Endodermal cell (in vitro differentiated cells): ENCODE measurements at regions not wholly inside any gene's neighbourhood (a gene's known extent, or its start where the extent isn't known, plus 50 kb on each side); places are given as distances from the start of the nearest gene placed in this dataset.

Experiments used
- DNase-seq: peaks from one replicate; pipeline ENCODE4 v3.0.0-alpha.2; 2017
- H3K27ac ChIP-seq: 2 replicates; pipeline ENCODE4 v1.5.1; 2013; ENCODE audit warnings: mild to moderate bottlenecking, low read depth, low read length, moderate library complexity
- H3K27me3 ChIP-seq: 2 replicates; pipeline ENCODE4 v1.6.1; 2013; ENCODE audit warnings: mild to moderate bottlenecking, low read length, moderate library complexity; ENCODE audit not compliant: insufficient read depth, control insufficient read depth, poor library complexity, severe bottlenecking
- H3K36me3 ChIP-seq: 2 replicates; pipeline ENCODE4 v1.7.0; 2013; ENCODE audit warnings: mild to moderate bottlenecking, low read length, moderate library complexity; ENCODE audit not compliant: control insufficient read depth, insufficient read depth
- H3K4me1 ChIP-seq: one replicate; pipeline ENCODE4 v1.7.0; 2013; ENCODE audit warnings: low read length; ENCODE audit not compliant: control insufficient read depth, insufficient read depth
- H3K4me3 ChIP-seq: 2 replicates; pipeline ENCODE4 v1.5.1; 2013; ENCODE audit warnings: mild to moderate bottlenecking, low read length, moderate library complexity
- H3K9ac ChIP-seq: 2 replicates; pipeline ENCODE4 v1.6.1; 2013; ENCODE audit warnings: mild to moderate bottlenecking, low read length, moderate library complexity; ENCODE audit not compliant: poor library complexity, severe bottlenecking; ENCODE audit errors: extremely low read depth
- H3K9me3 ChIP-seq: 2 replicates; pipeline ENCODE4 v1.6.1; 2013; ENCODE audit warnings: mild to moderate bottlenecking, low read length, moderate library complexity; ENCODE audit not compliant: control insufficient read depth
- H3K27ac Mint-ChIP-seq: 2 replicates; pipeline ENCODE4 v1.8.0; 2020; ENCODE audit warnings: mixed read lengths
- H3K27me3 Mint-ChIP-seq: 2 replicates; pipeline ENCODE4 v1.8.0; 2021; ENCODE audit warnings: mild to moderate bottlenecking, mixed read lengths; ENCODE audit not compliant: insufficient read depth
- H3K36me3 Mint-ChIP-seq: 2 replicates; pipeline ENCODE4 v1.8.0; 2020; ENCODE audit warnings: low read depth, mixed read lengths
- H3K4me1 Mint-ChIP-seq: 2 replicates; pipeline ENCODE4 v1.8.0; 2020; ENCODE audit warnings: mixed read lengths
- H3K4me3 Mint-ChIP-seq: 2 replicates; pipeline ENCODE4 v1.8.0; 2020; ENCODE audit warnings: mild to moderate bottlenecking, moderate library complexity, mixed read lengths
- H3K9me3 Mint-ChIP-seq: 2 replicates; pipeline ENCODE4 v1.8.0; 2020; ENCODE audit warnings: mild to moderate bottlenecking, mixed read lengths
- CTCF ChIP-seq: fragments of 200-600 bp; sonication (generic); conservative IDR thresholded peaks from 2 replicates; pipeline ENCODE4 v1.5.0; 2021; ENCODE audit warnings: antibody characterized with exemption, mild to moderate bottlenecking
- WGBS, 2 experiments: methylation state at CpG; one replicate each; pipeline versions ENCODE4 v1.1.5 to v1.1.7; 2013; ENCODE audit warnings: missing lambda C conversion rate in 2 of 2, mixed read lengths in 1 of 2; ENCODE audit not compliant: insufficient coverage in 1 of 2, insufficient read length in 1 of 2; 5-methylcytosine and 5-hydroxymethylcytosine counted together

GRCh38 chr4:75211422-75211821 lies 278.5 kb downstream of the PARM1 start:
- Histone ChIP-seq H3K27me3 (no peaks in the 10 kb centered on the region), H3K4me1 (peaks cover 5% of the 10 kb centered on the region), H3K36me3 (no peaks in the 10 kb centered on the region), H3K9me3 (peaks cover 17% of the 10 kb centered on the region), H3K9ac (no peak overlapping the region), H3K4me3 (no peak overlapping the region), H3K27ac (no peak overlapping the region)
- Mint-ChIP-seq H3K9me3 (peaks cover 10% of the 10 kb centered on the region), H3K4me1 (peaks cover 11% of the 10 kb centered on the region), H3K4me3 (no peak overlapping the region), H3K27ac (no peak overlapping the region), H3K36me3 (peaks cover 3% of the 10 kb centered on the region), H3K27me3 (no peaks in the 10 kb centered on the region)
- 50 to 77% methylated on average over 3 of the region's 4 CpGs for WGBS, 2 experiments
- DNase-seq = no peak
- no peak for TF ChIP-seq CTCF

GRCh38 chr4:75207902-75208301 lies 275.0 kb downstream of the PARM1 start:
- 92% methylated on average over 1 of the region's 1 CpG; no CpG with 5 or more reads in 1 of the 2 experiments for WGBS, 2 experiments
- H3K9me3 ChIP-seq = peaks cover 24% of the 10 kb centered on the region
- peaks cover 5% of the 10 kb centered on the region for H3K4me1 ChIP-seq
- H3K9me3 Mint-ChIP-seq = peaks cover 7% of the 10 kb centered on the region
- no peak overlapping the region for H3K4me3 Mint-ChIP-seq
- H3K27me3 ChIP-seq = no peaks in the 10 kb centered on the region
- H3K27me3 Mint-ChIP-seq = no peaks in the 10 kb centered on the region
- no peak for TF ChIP-seq CTCF
- H3K36me3 ChIP-seq = no peaks in the 10 kb centered on the region
- H3K36me3 Mint-ChIP-seq = peaks cover 3% of the 10 kb centered on the region
- H3K9ac ChIP-seq = no peak overlapping the region
- no peak overlapping the region for H3K27ac ChIP-seq
- no peak overlapping the region for H3K4me3 ChIP-seq
- no peak overlapping the region for H3K27ac Mint-ChIP-seq
- peaks cover 11% of the 10 kb centered on the region for H3K4me1 Mint-ChIP-seq
- DNase-seq = no peak

DNA sequence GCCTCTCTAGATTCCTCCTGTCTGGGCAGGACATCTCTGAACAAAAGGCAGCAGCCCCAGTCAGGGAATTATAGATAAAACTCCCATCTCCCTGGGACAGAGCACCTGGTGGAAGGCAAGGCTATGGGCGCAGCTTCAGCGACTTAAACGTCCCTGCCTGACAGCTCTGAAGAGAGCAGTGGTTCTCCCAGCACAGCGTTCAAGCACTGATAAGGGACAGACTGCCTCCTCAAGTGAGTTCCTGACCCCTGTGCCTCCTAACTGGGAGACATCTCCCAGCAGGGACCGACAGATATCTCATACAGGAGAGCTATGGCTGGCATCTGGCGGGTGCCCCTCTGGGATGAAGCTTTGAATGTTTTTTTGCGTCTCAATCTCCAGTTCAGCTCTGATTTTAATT lies 262.2 kb downstream of the PARM1 start:
- WGBS, 2 experiments = 71 to 73% methylated on average over 6 to 7 of the region's 7 CpGs
- Histone ChIP-seq H3K27me3 (no peaks in the 10 kb centered on the region), H3K4me1 (peaks cover 5% of the 10 kb centered on the region), H3K9me3 (no peaks in the 10 kb centered on the region), H3K27ac (no peak overlapping the region), H3K4me3 (no peak overlapping the region), H3K36me3 (no peaks in the 10 kb centered on the region), H3K9ac (no peak overlapping the region)
- Mint-ChIP-seq H3K36me3 (no peaks in the 10 kb centered on the region), H3K27me3 (no peaks in the 10 kb centered on the region), H3K9me3 (peaks cover 1% of the 10 kb centered on the region), H3K4me1 (peaks cover 14% of the 10 kb centered on the region), H3K4me3 (no peak overlapping the region), H3K27ac (no peak overlapping the region)
- peak; percentile 59 for DNase-seq
- TF ChIP-seq CTCF = no peak
